ENCODE measurements at regions not wholly inside any gene's neighbourhood (a gene's known extent, or its start where the extent isn't known, plus 50 kb on each side); places are given as distances from the start of the nearest gene placed in this dataset.

DNA sequence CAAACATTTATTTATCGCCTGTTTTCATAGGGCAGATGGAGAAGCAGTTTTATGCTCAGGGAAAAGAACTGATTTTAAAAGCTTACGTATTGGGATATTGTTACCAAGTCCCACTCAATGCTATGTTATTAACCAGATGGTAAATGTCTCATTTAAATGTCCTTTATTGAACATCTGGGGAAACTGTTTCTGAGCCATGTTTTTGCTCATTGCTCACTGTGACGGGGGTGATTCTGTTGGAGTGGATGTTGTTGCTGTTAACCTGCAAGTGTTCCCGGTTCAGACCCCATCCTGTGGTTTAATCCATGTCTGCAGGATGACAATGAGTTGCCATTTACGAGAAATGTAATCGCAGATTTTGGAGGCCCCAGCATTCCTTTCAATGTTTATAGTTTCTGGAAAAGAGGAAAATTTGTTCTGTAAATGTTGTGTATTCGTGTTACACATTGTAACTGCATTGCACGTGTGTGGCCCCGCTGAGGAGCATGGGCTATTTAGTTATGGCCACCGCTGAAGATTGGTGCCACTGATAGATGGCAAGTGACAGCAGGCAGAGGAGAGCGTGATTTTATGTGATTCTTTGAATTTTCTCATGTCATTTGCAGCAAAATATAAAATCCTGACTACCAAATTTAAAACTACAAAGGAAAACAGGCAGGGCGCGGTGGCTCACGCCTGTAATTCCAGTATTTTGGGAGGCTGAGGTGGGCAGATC is 174.8 kb upstream of the COPS8 start:
- H3K4me3 ChIP-seq: no peak overlapping the region
- H3K4me1 ChIP-seq (ENCODE audit: control insufficient read depth in 5 of 5, insufficient read depth in 5 of 5, low read length in 5 of 5): peaks cover 0 to 28% (median 9%) of the 10 kb centered on the region in 5 donors
- H3K27ac ChIP-seq (ENCODE audit: low read depth in 1 of 2, low read length in 1 of 2): no peak overlapping the region
- ATAC-seq (ENCODE audit: insufficient read depth, low FRiP score) (no peak), DNase-seq (no peak)
- WGBS, 2 donors: 93% methylated on average over 14 of the region's 14 CpGs
- no peaks in the 10 kb centered on the region for H3K36me3 ChIP-seq (ENCODE audit: control insufficient read depth in 4 of 4, insufficient read depth in 4 of 4, low read length in 4 of 4)
- H3K9me3 ChIP-seq (ENCODE audit: control insufficient read depth in 4 of 4, insufficient read depth in 3 of 4, low read length in 3 of 4): no peaks in the 10 kb centered on the region
- TF ChIP-seq, protein P1, sequence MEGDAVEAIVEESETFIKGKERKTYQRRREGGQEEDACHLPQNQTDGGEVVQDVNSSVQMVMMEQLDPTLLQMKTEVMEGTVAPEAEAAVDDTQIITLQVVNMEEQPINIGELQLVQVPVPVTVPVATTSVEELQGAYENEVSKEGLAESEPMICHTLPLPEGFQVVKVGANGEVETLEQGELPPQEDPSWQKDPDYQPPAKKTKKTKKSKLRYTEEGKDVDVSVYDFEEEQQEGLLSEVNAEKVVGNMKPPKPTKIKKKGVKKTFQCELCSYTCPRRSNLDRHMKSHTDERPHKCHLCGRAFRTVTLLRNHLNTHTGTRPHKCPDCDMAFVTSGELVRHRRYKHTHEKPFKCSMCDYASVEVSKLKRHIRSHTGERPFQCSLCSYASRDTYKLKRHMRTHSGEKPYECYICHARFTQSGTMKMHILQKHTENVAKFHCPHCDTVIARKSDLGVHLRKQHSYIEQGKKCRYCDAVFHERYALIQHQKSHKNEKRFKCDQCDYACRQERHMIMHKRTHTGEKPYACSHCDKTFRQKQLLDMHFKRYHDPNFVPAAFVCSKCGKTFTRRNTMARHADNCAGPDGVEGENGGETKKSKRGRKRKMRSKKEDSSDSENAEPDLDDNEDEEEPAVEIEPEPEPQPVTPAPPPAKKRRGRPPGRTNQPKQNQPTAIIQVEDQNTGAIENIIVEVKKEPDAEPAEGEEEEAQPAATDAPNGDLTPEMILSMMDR (IDR thresholded peaks at IDR 0.05; ENCODE audit: control extremely low read depth, extremely low read depth): no peak
- no peak overlapping the region for H3K9ac ChIP-seq (ENCODE audit: insufficient read depth in 1 of 2, low read length in 2 of 2)
- H3K27me3 ChIP-seq (ENCODE audit: control insufficient read depth in 3 of 3, insufficient read depth in 3 of 3, low read length in 2 of 3): no peaks in the 10 kb centered on the region

DNA sequence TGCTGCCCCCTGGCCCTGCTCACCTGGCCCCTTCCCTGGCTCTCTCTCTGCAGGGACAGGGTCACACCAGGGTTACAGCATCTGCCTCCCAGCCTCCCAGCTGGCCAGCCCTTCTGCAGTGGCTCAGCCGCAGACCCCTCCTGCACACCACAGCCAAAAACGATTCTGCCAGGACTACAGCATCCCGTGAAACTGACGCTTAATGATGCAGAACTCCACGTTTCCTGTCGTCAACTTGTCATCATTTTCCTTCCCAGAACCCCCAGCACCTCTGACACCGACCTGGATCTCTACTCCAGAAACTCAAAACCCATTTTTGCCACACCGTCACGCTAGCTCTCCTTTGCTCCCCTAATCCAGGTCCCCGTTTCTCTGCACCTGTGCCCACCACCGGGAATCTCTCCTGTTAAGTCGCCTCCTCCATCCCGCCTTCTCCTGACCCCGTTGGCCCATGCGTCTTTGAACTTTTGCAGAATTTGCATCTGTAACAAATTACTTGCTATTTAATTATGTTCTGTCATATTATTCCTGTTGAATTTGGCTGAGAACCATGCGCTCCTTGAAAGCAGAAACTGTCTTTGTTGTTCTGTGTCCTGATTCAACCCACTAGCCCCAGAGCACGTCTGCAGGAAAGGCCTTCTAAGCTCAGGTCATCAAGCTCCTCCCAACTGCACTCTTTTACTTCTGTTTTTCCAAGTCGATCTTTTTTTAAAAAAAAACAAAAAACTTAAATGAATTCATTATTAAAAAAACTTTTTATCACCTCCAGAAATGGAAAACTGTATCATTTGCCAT is 173.2 kb upstream of the COPS8 start:
- DNase-seq (no peak), ATAC-seq (ENCODE audit: insufficient read depth, low FRiP score) (no peak)
- H3K4me1 ChIP-seq (ENCODE audit: control insufficient read depth in 5 of 5, insufficient read depth in 5 of 5, low read length in 5 of 5): peaks cover 0 to 27% (median 12%) of the 10 kb centered on the region in 5 donors
- H3K27me3 ChIP-seq (ENCODE audit: control insufficient read depth in 3 of 3, insufficient read depth in 3 of 3, low read length in 2 of 3): no peaks in the 10 kb centered on the region
- no peak overlapping the region for H3K9ac ChIP-seq (ENCODE audit: insufficient read depth in 1 of 2, low read length in 2 of 2)
- 72% methylated on average over 18 of the region's 18 CpGs for WGBS, 2 donors
- H3K36me3 ChIP-seq (ENCODE audit: control insufficient read depth in 4 of 4, insufficient read depth in 4 of 4, low read length in 4 of 4): no peaks in the 10 kb centered on the region
- H3K9me3 ChIP-seq (ENCODE audit: control insufficient read depth in 4 of 4, insufficient read depth in 3 of 4, low read length in 3 of 4): no peaks in the 10 kb centered on the region
- H3K27ac ChIP-seq (ENCODE audit: low read depth in 1 of 2, low read length in 1 of 2): no peak overlapping the region
- TF ChIP-seq, protein P1 (IDR thresholded peaks at IDR 0.05; ENCODE audit: control extremely low read depth, extremely low read depth): no peak
- no peak overlapping the region for H3K4me3 ChIP-seq

GRCh38 chr2:236915186-236915585 is 170.5 kb upstream of the COPS8 start:
- H3K4me3 ChIP-seq: no peak overlapping the region
- no peak for ATAC-seq (ENCODE audit: insufficient read depth, low FRiP score)
- H3K27ac ChIP-seq (ENCODE audit: low read depth in 1 of 2, low read length in 1 of 2): no peak overlapping the region
- H3K36me3 ChIP-seq (ENCODE audit: control insufficient read depth in 4 of 4, insufficient read depth in 4 of 4, low read length in 4 of 4): no peaks in the 10 kb centered on the region
- peak in 1 of 3 donors; percentile 65 for DNase-seq
- TF ChIP-seq, protein P1 (IDR thresholded peaks at IDR 0.05; ENCODE audit: control extremely low read depth, extremely low read depth): no peak
- H3K9me3 ChIP-seq (ENCODE audit: control insufficient read depth in 4 of 4, insufficient read depth in 3 of 4, low read length in 3 of 4): no peaks in the 10 kb centered on the region
- WGBS, 2 donors: 83 to 92% methylated on average over 2 of the region's 2 CpGs
- no peaks in the 10 kb centered on the region for H3K27me3 ChIP-seq (ENCODE audit: control insufficient read depth in 3 of 3, insufficient read depth in 3 of 3, low read length in 2 of 3)
- H3K9ac ChIP-seq (ENCODE audit: insufficient read depth in 1 of 2, low read length in 2 of 2): no peak overlapping the region
- peaks cover 0 to 33% (median 7%) of the 10 kb centered on the region in 5 donors for H3K4me1 ChIP-seq (ENCODE audit: control insufficient read depth in 5 of 5, insufficient read depth in 5 of 5, low read length in 5 of 5)
